HCT116 (cell line): ENCODE measurements at regions not wholly inside any gene's neighbourhood (a gene's known extent, or its start where the extent isn't known, plus 50 kb on each side); places are given as distances from the start of the nearest gene placed in this dataset.

Source experiments
- ATAC-seq: fragments of 200-7000 bp; cut with Tn5 transposase; 2 replicates; pipeline ENCODE4 v1.9.1; 2020; ENCODE audit warnings: mild to moderate bottlenecking, moderate library complexity
- BruUV-seq: library from RNA; stranded (reverse); fragments of 400-500 nt; replicated peaks from 2 replicates; lab custom pipeline; 2021; lab: Mats Ljungman, UMichigan
- CTCF ChIA-PET: fragments of 300-600 bp; sonication (Branson Sonifier 250); formaldehyde crosslinking; loops from one replicate; lab custom pipeline; 2021; ENCODE audit warnings: antibody characterized with exemption; lab: Charles Lee
- POLR2A ChIA-PET: fragments of 300-600, 350-600 bp; sonication (Branson Sonifier 250); formaldehyde crosslinking; loops from one replicate; lab custom pipeline; 2021; ENCODE audit warnings: antibody characterized with exemption; lab: Charles Lee
- RAD21 ChIA-PET, 2 experiments: fragments of 300-600 bp; sonication (Branson Sonifier 250); formaldehyde crosslinking; loops; one replicate each; lab custom pipeline; 2023; ENCODE audit warnings: low total read pairs in 2 of 2; ENCODE audit not compliant: uncharacterized antibody in 2 of 2, unreplicated experiment in 2 of 2, low non-redundant PET in 1 of 2; lab: Charles Lee
- DNase-seq: peaks from one replicate; pipeline ENCODE4 v3.0.0-alpha.2; 2010; ENCODE audit warnings: low read depth, low spot score
- H2AFZ ChIP-seq: fragments of 200-600 bp; shearing (Covaris generic), sonication (generic); 2 replicates; pipeline ENCODE4 v1.6.1; 2017; ENCODE audit warnings: low read depth, mixed run types, mixed read lengths, antibody characterized with exemption, low read length; ENCODE audit not compliant: poor library complexity, severe bottlenecking
- H3K27ac ChIP-seq: 2 replicates; pipeline ENCODE4 v1.5.1; 2012; ENCODE audit warnings: low read depth, low read length
- H3K27me3 ChIP-seq: fragments of 200-600 bp; sonication (generic); 2 replicates; pipeline ENCODE4 v1.6.1; 2016; ENCODE audit warnings: mixed run types, low read length, mixed read lengths; ENCODE audit not compliant: insufficient read depth
- H3K36me3 ChIP-seq, 2 experiments: fragments of 200-500 bp in 1 of 2; fragments of 200-600 bp in 1 of 2; sonication (Bioruptor generic) in 1 of 2; sonication (generic) in 1 of 2; 2 replicates each; pipeline versions ENCODE4 v1.5.1 to v1.6.1; 2014 to 2016; ENCODE audit warnings: low read length in 2 of 2, inconsistent platforms in 1 of 2, mixed read lengths in 1 of 2, mixed run types in 1 of 2; ENCODE audit not compliant: insufficient read depth in 2 of 2, control insufficient read depth in 1 of 2
- H3K4me1 ChIP-seq, 2 experiments: fragments of 200-600 bp in 1 of 2; sonication (generic) in 1 of 2; 2 replicates each; pipeline versions ENCODE4 v1.5.1 to v1.6.1; 2012 to 2017; ENCODE audit warnings: low read length in 2 of 2, inconsistent platforms in 1 of 2, mild to moderate bottlenecking in 1 of 2, mixed read lengths in 1 of 2, mixed run types in 1 of 2, moderate library complexity in 1 of 2; ENCODE audit not compliant: insufficient read depth in 2 of 2, control insufficient read depth in 1 of 2
- H3K4me2 ChIP-seq: fragments of 200-600 bp; sonication (generic); 2 replicates; pipeline ENCODE4 v1.6.1; 2017; ENCODE audit warnings: mixed run types, low read length, mixed read lengths
- H3K4me3 ChIP-seq, 2 experiments: fragments of 200-600 bp in 1 of 2; sonication (generic) in 1 of 2; replicated peaks in 1 of 2; 2 replicates each; pipeline ENCODE4 v1.5.1; 2011 to 2016; ENCODE audit warnings: low read length in 2 of 2, control low read depth in 1 of 2, low read depth in 1 of 2, mild to moderate bottlenecking in 1 of 2, mixed read lengths in 1 of 2, mixed run types in 1 of 2
- H3K79me2 ChIP-seq: fragments of 200-600 bp; sonication (generic); 2 replicates; pipeline ENCODE4 v1.6.1; 2017; ENCODE audit warnings: mild to moderate bottlenecking, mixed run types, low read length, moderate library complexity, mixed read lengths; ENCODE audit not compliant: insufficient read depth
- H3K9ac ChIP-seq: fragments of 200-600 bp; sonication (generic); 2 replicates; pipeline ENCODE4 v1.6.1; 2016; ENCODE audit warnings: low read length, mixed read lengths
- H3K9me2 ChIP-seq: fragments of 200-600 bp; sonication (generic), shearing (Covaris generic); 2 replicates; pipeline ENCODE4 v1.6.1; 2017; ENCODE audit warnings: mixed run types, mild to moderate bottlenecking, moderate library complexity; ENCODE audit not compliant: insufficient read depth
- H3K9me3 ChIP-seq, 2 experiments: fragments of 200-500 bp in 1 of 2; fragments of 200-600 bp in 1 of 2; sonication (Bioruptor generic) in 1 of 2; sonication (generic) in 1 of 2; 2 replicates each; pipeline ENCODE4 v1.6.1; 2014 to 2017; ENCODE audit warnings: low read length in 2 of 2, mixed read lengths in 2 of 2, inconsistent platforms in 1 of 2, low read depth in 1 of 2, mild to moderate bottlenecking in 1 of 2, mixed run types in 1 of 2, moderate library complexity in 1 of 2; ENCODE audit not compliant: control insufficient read depth in 1 of 2, insufficient read depth in 1 of 2
- H4K20me1 ChIP-seq: fragments of 200-600 bp; sonication (generic), shearing (Covaris generic); 2 replicates; pipeline ENCODE4 v1.6.1; 2017; ENCODE audit warnings: mixed run types, mild to moderate bottlenecking, moderate library complexity; ENCODE audit not compliant: insufficient read depth
- ATF3 ChIP-seq: IDR thresholded peaks from 2 replicates; pipeline ENCODE4 v1.6.1; 2012
- EZH2phosphoT487 ChIP-seq: fragments of 200-600 bp; IDR thresholded peaks from 2 replicates; pipeline ENCODE4 v1.6.1; 2018; ENCODE audit warnings: antibody characterized with exemption, borderline replicate concordance
- FOSL1 ChIP-seq: IDR thresholded peaks from 2 replicates; pipeline ENCODE4 v1.6.1; 2012; ENCODE audit warnings: low read depth
- REST ChIP-seq: IDR thresholded peaks from 2 replicates; pipeline ENCODE4 v1.6.1; 2012; ENCODE audit warnings: low read depth
- SP1 ChIP-seq: IDR thresholded peaks from 2 replicates; pipeline ENCODE4 v1.6.1; 2012; ENCODE audit warnings: low read depth
- TCF7L2 ChIP-seq: IDR thresholded peaks from 2 replicates; pipeline ENCODE4 v1.7.0; 2011; ENCODE audit warnings: borderline replicate concordance, inconsistent platforms; ENCODE audit not compliant: insufficient read depth, insufficient read length; ENCODE audit errors: extremely low read depth
- ZBTB33 ChIP-seq: IDR thresholded peaks from 2 replicates; pipeline ENCODE4 v1.6.1; 2011; ENCODE audit warnings: mild to moderate bottlenecking, low read length, moderate library complexity; ENCODE audit not compliant: insufficient replicate concordance; ENCODE audit errors: extremely low read depth
- ZFX ChIP-seq: fragments of 450-650 bp; IDR thresholded peaks from 2 replicates; pipeline ENCODE4 v1.6.1; 2017
- intact Hi-C: fragments of 100-400 bp; cut with micrococcal nuclease; formaldehyde crosslinking; loops from 2 replicates; pipeline ENCODE4 v1.10.0; 2022

GRCh38 chr12:125267114-125267513 lies 201.9 kb downstream of the AACS start:
- Histone ChIP-seq H3K9ac (no peak overlapping the region), H4K20me1 (no peaks in the 10 kb centered on the region), H3K4me1 (no peaks in the 10 kb centered on the region), H3K4me3 (no peak overlapping the region), H3K27me3 (peaks cover 53% of the 10 kb centered on the region), H3K9me3 (no peaks in the 10 kb centered on the region), H3K79me2 (no peaks in the 10 kb centered on the region), H3K4me2 (no peak overlapping the region), H3K36me3 (no peaks in the 10 kb centered on the region), H2AFZ (no peak overlapping the region), H3K27ac (no peak overlapping the region), H3K9me2 (no peaks in the 10 kb centered on the region)
- ChIA-PET CTCF (no interaction called here), POLR2A (no interaction called here), RAD21 (no interaction called here)
- no peak for TF ChIP-seq REST
- no peak for DNase-seq
- ATAC-seq = no peak
- BruUV-seq = no TSS peak
- intact Hi-C loops = no loop called here

GRCh38 chr12:125269276-125269675 lies 204.0 kb downstream of the AACS start:
- Histone ChIP-seq H3K9me3 (no peaks in the 10 kb centered on the region), H4K20me1 (no peaks in the 10 kb centered on the region), H3K27me3 (peaks cover 44% of the 10 kb centered on the region), H3K79me2 (no peaks in the 10 kb centered on the region), H2AFZ (no peak overlapping the region), H3K9ac (no peak overlapping the region), H3K4me2 (no peak overlapping the region), H3K27ac (no peak overlapping the region), H3K9me2 (no peaks in the 10 kb centered on the region), H3K36me3 (no peaks in the 10 kb centered on the region), H3K4me3 (no peak overlapping the region)
- ATAC-seq (no peak), DNase-seq (no peak)
- intact Hi-C loops = no loop called here
- RAD21 ChIA-PET = no interaction called here
- POLR2A ChIA-PET = no interaction called here
- no peak for TF ChIP-seq SP1
- no peak for TF ChIP-seq ATF3
- no peak for TF ChIP-seq ZFX
- no peak for TF ChIP-seq EZH2phosphoT487
- no peak for TF ChIP-seq ZBTB33
- TF ChIP-seq TCF7L2 = no peak
- no peak for TF ChIP-seq FOSL1
- TF ChIP-seq, all 23 proteins: peak for 0
- CTCF ChIA-PET = no interaction called here
- no TSS peak for BruUV-seq
- no peaks in the 10 kb centered on the region for H3K4me1 ChIP-seq
